ENCODE measurements at regions not wholly inside any gene's neighbourhood (a gene's known extent, or its start where the extent isn't known, plus 50 kb on each side); places are given as distances from the start of the nearest gene placed in this dataset.
A peak's percentile ranks its signal among the peaks of the same experiment; 100 is the strongest.

GRCh38 chr11:81899156-81899555 is 834.5 kb downstream of the FAM181B start:
- peaks cover 5% of the 10 kb centered on the region for H3K4me1 Mint-ChIP-seq
- no peak overlapping the region for H3K4me3 Mint-ChIP-seq
- no peak overlapping the region for H3K27ac Mint-ChIP-seq
- peaks cover 1% of the 10 kb centered on the region for H3K36me3 Mint-ChIP-seq
- DNase-seq (ENCODE audit: low spot score in 2 of 2) = no peak
- peaks cover 1% of the 10 kb centered on the region for H3K9me3 Mint-ChIP-seq
- no peak for ATAC-seq (ENCODE audit: low read depth)
- peaks cover 1% of the 10 kb centered on the region for H3K27me3 Mint-ChIP-seq

DNA sequence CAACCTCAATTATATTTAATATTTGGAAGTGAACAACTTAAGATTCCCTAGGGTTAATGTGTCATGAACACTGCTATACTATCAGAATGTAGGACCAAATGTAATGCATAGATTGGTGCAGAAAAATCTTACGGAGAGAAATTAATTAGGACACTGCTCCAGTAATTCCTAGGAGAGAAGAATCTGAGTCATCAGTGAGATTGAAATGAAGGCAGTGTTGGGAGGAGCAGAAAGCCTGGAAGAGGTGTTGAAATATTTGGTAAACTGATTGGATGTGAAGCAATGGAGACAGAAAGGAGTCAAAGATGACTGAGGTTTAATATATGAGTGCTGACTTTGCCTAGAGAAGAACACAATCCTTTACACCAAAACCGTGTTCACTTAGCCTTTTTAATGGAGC is 836.0 kb downstream of the FAM181B start:
- Mint-ChIP-seq H3K27ac (no peak overlapping the region), H3K4me3 (no peak overlapping the region), H3K9me3 (no peaks in the 10 kb centered on the region), H3K36me3 (peaks cover 1% of the 10 kb centered on the region), H3K4me1 (no peaks in the 10 kb centered on the region), H3K27me3 (peaks cover 1% of the 10 kb centered on the region)
- ATAC-seq (ENCODE audit: low read depth) (no peak), DNase-seq (ENCODE audit: low spot score in 2 of 2) (no peak)

DNA sequence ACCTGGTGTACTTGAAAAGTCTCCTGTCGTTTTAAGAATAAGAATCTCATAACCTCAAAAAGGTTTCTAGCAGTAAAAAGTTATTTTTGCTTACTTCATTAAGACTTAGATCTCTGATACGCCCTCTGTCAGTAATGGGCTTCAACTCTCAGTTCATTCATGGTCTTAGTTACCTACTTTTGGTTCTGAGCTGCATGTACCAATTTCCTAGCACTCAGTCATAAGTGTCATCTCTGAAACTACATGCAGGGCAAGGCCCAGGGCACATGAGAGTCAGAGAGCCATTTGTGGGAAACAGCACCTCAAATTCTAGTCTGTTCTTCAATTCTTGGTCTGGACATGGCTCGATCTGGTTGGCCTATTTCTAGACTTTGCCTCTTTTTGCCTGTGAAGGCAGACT is 838.4 kb downstream of the FAM181B start:
- H3K27ac Mint-ChIP-seq = no peak overlapping the region
- no peaks in the 10 kb centered on the region for H3K27me3 Mint-ChIP-seq
- no peaks in the 10 kb centered on the region for H3K4me1 Mint-ChIP-seq
- no peak overlapping the region for H3K4me3 Mint-ChIP-seq
- no peaks in the 10 kb centered on the region for H3K36me3 Mint-ChIP-seq
- ATAC-seq (ENCODE audit: low read depth) (no peak), DNase-seq (ENCODE audit: low spot score in 2 of 2) (no peak)
- peaks cover 2% of the 10 kb centered on the region for H3K9me3 Mint-ChIP-seq

- no peak for DNase-seq (ENCODE audit: low spot score in 2 of 2)
- no peaks in the 10 kb centered on the region for H3K36me3 Mint-ChIP-seq
- no peak overlapping the region for H3K4me3 Mint-ChIP-seq
- ATAC-seq (ENCODE audit: low read depth) = no peak
- peaks cover 5% of the 10 kb centered on the region for H3K9me3 Mint-ChIP-seq
- no peak overlapping the region for H3K27ac Mint-ChIP-seq
- H3K4me1 Mint-ChIP-seq = no peaks in the 10 kb centered on the region
- no peaks in the 10 kb centered on the region for H3K27me3 Mint-ChIP-seq
Observed at GRCh38 chr11:81892770-81893635, 840.7 kb downstream of the FAM181B start.

DNA sequence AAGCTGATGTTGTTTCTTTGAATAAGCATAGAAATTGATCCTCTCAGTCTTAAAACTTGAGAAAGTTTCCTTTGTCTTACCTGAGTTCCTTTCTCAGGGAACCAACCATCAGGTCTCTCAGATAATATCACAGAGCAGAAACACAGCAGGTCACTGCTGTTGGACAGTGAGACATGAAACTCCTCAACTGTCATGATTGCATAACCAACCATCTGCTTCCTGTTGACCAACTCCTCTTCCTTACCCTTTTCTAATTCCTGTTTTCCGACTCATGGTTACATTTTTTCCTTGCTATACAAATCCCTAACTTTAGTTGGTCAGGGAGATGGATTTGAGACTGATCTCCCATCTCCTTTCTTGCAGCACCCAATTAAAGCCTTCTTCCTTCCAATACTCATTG is 845.3 kb downstream of the FAM181B start:
- Mint-ChIP-seq H3K27me3 (no peaks in the 10 kb centered on the region), H3K4me3 (no peak overlapping the region), H3K27ac (no peak overlapping the region), H3K36me3 (no peaks in the 10 kb centered on the region), H3K4me1 (no peaks in the 10 kb centered on the region), H3K9me3 (peaks cover 5% of the 10 kb centered on the region)
- no peak for ATAC-seq (ENCODE audit: low read depth)
- DNase-seq (ENCODE audit: low spot score in 2 of 2) = no peak

GRCh38 chr11:81887671-81888070 is 846.0 kb downstream of the FAM181B start:
- H3K4me3 Mint-ChIP-seq = no peak overlapping the region
- H3K27me3 Mint-ChIP-seq = peaks cover 2% of the 10 kb centered on the region
- ATAC-seq (ENCODE audit: low read depth) (no peak), DNase-seq (ENCODE audit: low spot score in 2 of 2) (no peak)
- no peak overlapping the region for H3K27ac Mint-ChIP-seq
- no peaks in the 10 kb centered on the region for H3K36me3 Mint-ChIP-seq
- H3K4me1 Mint-ChIP-seq = no peaks in the 10 kb centered on the region
- H3K9me3 Mint-ChIP-seq = peaks cover 5% of the 10 kb centered on the region

- Mint-ChIP-seq H3K9me3 (peaks cover 5% of the 10 kb centered on the region), H3K27me3 (peaks cover 2% of the 10 kb centered on the region), H3K36me3 (no peaks in the 10 kb centered on the region), H3K27ac (no peak overlapping the region), H3K4me1 (no peaks in the 10 kb centered on the region), H3K4me3 (no peak overlapping the region)
- DNase-seq (ENCODE audit: low spot score in 2 of 2) (no peak), ATAC-seq (ENCODE audit: low read depth) (no peak)
Observed at GRCh38 chr11:81886406-81887075, 847.1 kb downstream of the FAM181B start.

- Mint-ChIP-seq H3K27me3 (peaks cover 2% of the 10 kb centered on the region), H3K4me3 (no peak overlapping the region), H3K9me3 (no peaks in the 10 kb centered on the region), H3K27ac (no peak overlapping the region), H3K4me1 (peaks cover 12% of the 10 kb centered on the region), H3K36me3 (no peaks in the 10 kb centered on the region)
- ATAC-seq (ENCODE audit: low read depth) = no peak
- no peak for DNase-seq (ENCODE audit: low spot score in 2 of 2)
Observed at GRCh38 chr11:81874635-81875034, 859.0 kb downstream of the FAM181B start.

DNA sequence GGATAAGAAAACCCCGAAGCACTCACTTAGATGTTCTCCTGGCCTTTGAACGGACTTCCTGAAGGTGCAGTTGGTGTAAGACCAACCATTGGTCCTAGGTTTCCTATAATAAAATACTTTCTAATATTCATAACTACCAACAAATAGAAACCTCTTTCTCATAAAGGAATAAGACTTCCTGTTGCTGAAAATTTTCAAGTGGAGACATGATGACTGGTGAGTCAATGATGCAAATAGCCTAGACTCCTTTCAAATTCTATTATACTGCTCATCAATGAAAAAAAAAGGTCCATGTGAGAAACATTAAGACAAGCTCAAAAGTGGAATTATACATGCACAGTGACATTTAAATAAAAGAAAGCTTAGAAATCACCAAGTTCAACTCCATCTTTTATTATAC is 862.8 kb downstream of the FAM181B start:
- Mint-ChIP-seq H3K9me3 (peaks cover 2% of the 10 kb centered on the region), H3K4me1 (peaks cover 22% of the 10 kb centered on the region), H3K27ac (peak overlapping the region; percentile 77), H3K4me3 (no peak overlapping the region), H3K27me3 (peaks cover 2% of the 10 kb centered on the region), H3K36me3 (no peaks in the 10 kb centered on the region)
- ATAC-seq (ENCODE audit: low read depth) = no peak
- DNase-seq (ENCODE audit: low spot score in 2 of 2) = no peak

DNA sequence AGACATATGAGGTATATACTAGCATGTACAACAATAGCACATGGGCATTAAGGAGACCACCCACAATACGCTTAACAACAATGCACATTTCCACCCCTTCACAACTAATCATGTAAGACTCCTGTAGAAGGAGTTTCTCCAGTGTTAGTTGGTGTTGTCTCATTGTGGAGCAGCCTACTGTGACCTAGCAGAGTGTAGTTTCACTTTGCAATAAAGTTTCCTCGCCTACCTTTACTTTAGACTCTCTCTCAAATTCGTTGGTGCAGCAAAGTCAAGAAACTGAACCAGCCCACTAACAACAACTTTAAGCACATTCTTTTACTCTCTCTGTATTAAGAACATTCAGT is 863.6 kb downstream of the FAM181B start:
- Mint-ChIP-seq H3K4me3 (peak overlapping the region; percentile 76), H3K36me3 (no peaks in the 10 kb centered on the region), H3K27me3 (no peaks in the 10 kb centered on the region), H3K4me1 (peaks cover 19% of the 10 kb centered on the region), H3K27ac (peak overlapping the region; percentile 25), H3K9me3 (peaks cover 2% of the 10 kb centered on the region)
- DNase-seq (ENCODE audit: low spot score in 2 of 2) (peak in 1 of 2 donors; percentile 20), ATAC-seq (ENCODE audit: low read depth) (peak; percentile 57)

GRCh38 chr11:81869351-81870065 is 864.2 kb downstream of the FAM181B start:
- ATAC-seq (ENCODE audit: low read depth) = peak; percentile 84
- Mint-ChIP-seq H3K27me3 (no peaks in the 10 kb centered on the region), H3K27ac (peak overlapping the region; percentile 25), H3K4me1 (peaks cover 16% of the 10 kb centered on the region), H3K4me3 (peak overlapping the region; percentile 76), H3K9me3 (peaks cover 2% of the 10 kb centered on the region), H3K36me3 (no peaks in the 10 kb centered on the region)
- peak; percentile 25 to 64 for DNase-seq (ENCODE audit: low spot score in 2 of 2)

DNA sequence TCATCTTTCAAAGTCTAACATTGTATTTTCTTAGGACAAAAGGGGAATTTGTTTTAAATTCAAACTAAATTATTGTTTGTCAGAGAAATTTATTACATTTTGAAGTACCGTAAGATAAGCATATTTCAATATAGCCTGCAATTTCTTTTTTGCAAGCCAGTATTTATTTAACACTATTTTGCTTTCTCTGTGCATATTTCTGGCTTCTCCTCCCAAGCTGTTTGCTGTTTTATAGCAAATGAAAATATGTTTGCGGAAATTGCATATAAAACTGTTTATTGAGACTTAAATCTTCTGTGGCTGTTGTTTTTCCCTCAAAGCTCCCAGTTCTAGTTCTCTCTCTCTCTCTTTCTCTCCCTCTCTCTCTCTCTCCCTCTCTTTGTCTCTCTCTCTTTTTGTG is 866.8 kb downstream of the FAM181B start:
- Mint-ChIP-seq H3K27me3 (peaks cover 2% of the 10 kb centered on the region), H3K27ac (no peak overlapping the region), H3K4me1 (peaks cover 14% of the 10 kb centered on the region), H3K36me3 (no peaks in the 10 kb centered on the region), H3K4me3 (no peak overlapping the region), H3K9me3 (peaks cover 4% of the 10 kb centered on the region)
- DNase-seq (ENCODE audit: low spot score in 2 of 2) = no peak
- no peak for ATAC-seq (ENCODE audit: low read depth)

GRCh38 chr11:81857386-81857785 is 876.3 kb downstream of the FAM181B start:
- DNase-seq (ENCODE audit: low spot score in 2 of 2) = no peak
- Mint-ChIP-seq H3K4me3 (no peak overlapping the region), H3K27ac (no peak overlapping the region), H3K9me3 (peaks cover 2% of the 10 kb centered on the region), H3K4me1 (no peaks in the 10 kb centered on the region), H3K36me3 (no peaks in the 10 kb centered on the region), H3K27me3 (peaks cover 4% of the 10 kb centered on the region)
- ATAC-seq (ENCODE audit: low read depth) = no peak

- H3K9me3 Mint-ChIP-seq = no peaks in the 10 kb centered on the region
- H3K27ac Mint-ChIP-seq = no peak overlapping the region
- H3K27me3 Mint-ChIP-seq = no peaks in the 10 kb centered on the region
- DNase-seq (ENCODE audit: low spot score in 2 of 2) (no peak), ATAC-seq (ENCODE audit: low read depth) (no peak)
- H3K4me1 Mint-ChIP-seq = no peaks in the 10 kb centered on the region
- H3K4me3 Mint-ChIP-seq = no peak overlapping the region
- no peaks in the 10 kb centered on the region for H3K36me3 Mint-ChIP-seq
Observed at GRCh38 chr11:81853791-81854190, 879.9 kb downstream of the FAM181B start.
